ENCODE measurements at regions not wholly inside any gene's neighbourhood (a gene's known extent, or its start where the extent isn't known, plus 50 kb on each side); places are given as distances from the start of the nearest gene placed in this dataset.

GRCh38 chr9:34830068-34830467 is 120.1 kb upstream of the CCL21 start:
- no peak for DNase-seq (ENCODE audit: low read depth in 1 of 2, low spot score in 2 of 2)
- Histone ChIP-seq H3K27me3 (replicated peaks) (no peaks in the 10 kb centered on the region), H3K4me3 (no peak overlapping the region), H3K9me3 (replicated peaks) (no peaks in the 10 kb centered on the region), H3K4me1 (replicated peaks) (no peaks in the 10 kb centered on the region), H3K27ac (no peak overlapping the region), H3K36me3 (no peaks in the 10 kb centered on the region)

DNA sequence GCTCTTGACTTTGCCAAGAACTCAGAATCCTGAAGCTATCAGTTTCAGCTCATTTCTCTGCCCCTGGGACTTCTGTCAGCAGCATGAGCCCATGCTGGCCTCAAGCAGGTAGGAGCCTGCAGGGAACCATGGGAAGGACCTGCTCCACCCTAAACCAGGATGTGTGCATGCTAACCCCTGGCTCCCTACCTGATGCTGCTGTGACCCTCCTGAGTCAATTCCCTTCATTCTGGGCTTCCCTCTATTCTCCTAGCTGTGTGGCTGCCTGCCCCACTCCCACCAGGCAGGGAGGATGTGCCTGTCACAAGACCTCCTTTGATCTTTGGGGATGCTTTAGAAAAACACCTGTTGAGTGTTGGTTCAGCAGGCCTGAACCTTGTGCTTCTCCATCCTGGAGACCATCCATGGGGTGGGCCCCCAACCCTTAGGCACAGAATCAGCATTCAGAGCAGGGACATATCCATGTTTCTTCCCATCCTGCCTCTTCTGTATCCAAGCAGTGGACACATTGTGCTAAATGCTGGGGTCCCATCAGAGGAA is 117.1 kb upstream of the CCL21 start:
- Histone ChIP-seq H3K27ac (no peak overlapping the region), H3K4me3 (no peak overlapping the region), H3K4me1 (replicated peaks) (no peaks in the 10 kb centered on the region), H3K36me3 (no peaks in the 10 kb centered on the region), H3K27me3 (replicated peaks) (no peaks in the 10 kb centered on the region), H3K9me3 (replicated peaks) (no peaks in the 10 kb centered on the region)
- DNase-seq (ENCODE audit: low read depth in 1 of 2, low spot score in 2 of 2), result no peak

DNA sequence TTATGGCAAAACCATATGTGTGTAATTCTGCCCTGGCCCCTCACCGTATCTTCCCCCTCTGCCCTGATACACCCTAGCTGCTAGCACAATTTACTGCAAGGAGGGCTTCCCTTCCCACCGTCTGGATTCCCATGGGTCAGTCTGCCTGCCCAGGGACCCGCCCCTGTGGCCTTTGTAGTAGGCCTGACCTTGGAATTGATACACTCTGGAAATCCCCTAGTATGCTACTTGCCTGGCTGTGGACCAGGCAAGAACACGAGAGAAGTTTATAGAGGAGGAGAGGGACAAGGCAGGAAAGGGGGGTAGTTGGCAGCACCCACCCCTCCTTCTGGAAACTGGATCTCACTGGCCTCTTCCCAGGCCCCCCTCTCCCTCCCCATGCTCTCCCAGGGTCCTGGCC is 115.8 kb upstream of the CCL21 start:
- H3K36me3 ChIP-seq, result no peaks in the 10 kb centered on the region
- H3K27me3 ChIP-seq (replicated peaks), result no peaks in the 10 kb centered on the region
- no peak for DNase-seq (ENCODE audit: low read depth in 1 of 2, low spot score in 2 of 2)
- H3K9me3 ChIP-seq (replicated peaks), result no peaks in the 10 kb centered on the region
- H3K4me3 ChIP-seq, result no peak overlapping the region
- no peak overlapping the region for H3K27ac ChIP-seq
- no peaks in the 10 kb centered on the region for H3K4me1 ChIP-seq (replicated peaks)

DNA sequence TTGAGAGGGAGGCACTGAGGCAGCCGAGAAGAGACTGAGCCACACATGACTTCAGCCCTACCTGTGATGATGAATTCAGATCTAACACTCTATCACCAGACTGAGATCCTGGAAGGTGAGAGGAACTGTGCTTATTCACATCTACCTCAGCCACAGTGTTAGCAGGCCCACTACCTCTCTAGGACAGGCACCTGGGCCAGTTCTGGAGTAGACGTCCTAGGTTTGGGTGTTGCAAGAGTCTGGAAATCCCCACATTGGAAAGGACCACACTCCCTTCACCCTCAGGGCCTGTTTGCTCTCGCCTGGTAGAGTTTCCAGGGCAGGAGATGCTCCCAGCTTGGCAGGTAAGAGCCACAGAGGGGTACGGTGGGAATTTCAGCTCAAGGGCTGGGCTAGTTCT is 113.8 kb upstream of the CCL21 start:
- Histone ChIP-seq H3K9me3 (replicated peaks) (no peaks in the 10 kb centered on the region), H3K4me1 (replicated peaks) (no peaks in the 10 kb centered on the region), H3K36me3 (no peaks in the 10 kb centered on the region), H3K4me3 (no peak overlapping the region), H3K27me3 (replicated peaks) (no peaks in the 10 kb centered on the region), H3K27ac (no peak overlapping the region)
- DNase-seq (ENCODE audit: low read depth in 1 of 2, low spot score in 2 of 2), result no peak

- no peak for DNase-seq (ENCODE audit: low read depth in 1 of 2, low spot score in 2 of 2)
- Histone ChIP-seq H3K9me3 (replicated peaks) (no peaks in the 10 kb centered on the region), H3K4me3 (no peak overlapping the region), H3K27me3 (replicated peaks) (no peaks in the 10 kb centered on the region), H3K4me1 (replicated peaks) (no peaks in the 10 kb centered on the region), H3K27ac (no peak overlapping the region), H3K36me3 (no peaks in the 10 kb centered on the region)
Observed at GRCh38 chr9:34810187-34810524, 100.2 kb upstream of the CCL21 start.

- Histone ChIP-seq H3K4me1 (replicated peaks) (no peaks in the 10 kb centered on the region), H3K4me3 (no peak overlapping the region), H3K27ac (no peak overlapping the region), H3K27me3 (replicated peaks) (no peaks in the 10 kb centered on the region), H3K36me3 (no peaks in the 10 kb centered on the region), H3K9me3 (replicated peaks) (no peaks in the 10 kb centered on the region)
- DNase-seq (ENCODE audit: low read depth in 1 of 2, low spot score in 2 of 2), result no peak
Observed at GRCh38 chr9:34809504-34810186, 99.7 kb upstream of the CCL21 start.

GRCh38 chr9:34802916-34803315 is 93.0 kb upstream of the CCL21 start:
- Histone ChIP-seq H3K4me1 (replicated peaks) (no peaks in the 10 kb centered on the region), H3K27ac (no peak overlapping the region), H3K27me3 (replicated peaks) (no peaks in the 10 kb centered on the region), H3K9me3 (replicated peaks) (no peaks in the 10 kb centered on the region), H3K36me3 (no peaks in the 10 kb centered on the region), H3K4me3 (no peak overlapping the region)
- no peak for DNase-seq (ENCODE audit: low read depth in 1 of 2, low spot score in 2 of 2)

GRCh38 chr9:34797367-34797766 is 87.4 kb upstream of the CCL21 start:
- H3K36me3 ChIP-seq, result no peaks in the 10 kb centered on the region
- no peaks in the 10 kb centered on the region for H3K9me3 ChIP-seq (replicated peaks)
- DNase-seq (ENCODE audit: low read depth in 1 of 2, low spot score in 2 of 2), result no peak
- H3K27me3 ChIP-seq (replicated peaks), result no peaks in the 10 kb centered on the region
- no peak overlapping the region for H3K27ac ChIP-seq
- H3K4me3 ChIP-seq, result no peak overlapping the region
- H3K4me1 ChIP-seq (replicated peaks), result no peaks in the 10 kb centered on the region

GRCh38 chr9:34796924-34797323 is 87.0 kb upstream of the CCL21 start:
- no peaks in the 10 kb centered on the region for H3K27me3 ChIP-seq (replicated peaks)
- no peak overlapping the region for H3K4me3 ChIP-seq
- no peak for DNase-seq (ENCODE audit: low read depth in 1 of 2, low spot score in 2 of 2)
- no peaks in the 10 kb centered on the region for H3K4me1 ChIP-seq (replicated peaks)
- no peaks in the 10 kb centered on the region for H3K9me3 ChIP-seq (replicated peaks)
- no peaks in the 10 kb centered on the region for H3K36me3 ChIP-seq
- no peak overlapping the region for H3K27ac ChIP-seq

DNA sequence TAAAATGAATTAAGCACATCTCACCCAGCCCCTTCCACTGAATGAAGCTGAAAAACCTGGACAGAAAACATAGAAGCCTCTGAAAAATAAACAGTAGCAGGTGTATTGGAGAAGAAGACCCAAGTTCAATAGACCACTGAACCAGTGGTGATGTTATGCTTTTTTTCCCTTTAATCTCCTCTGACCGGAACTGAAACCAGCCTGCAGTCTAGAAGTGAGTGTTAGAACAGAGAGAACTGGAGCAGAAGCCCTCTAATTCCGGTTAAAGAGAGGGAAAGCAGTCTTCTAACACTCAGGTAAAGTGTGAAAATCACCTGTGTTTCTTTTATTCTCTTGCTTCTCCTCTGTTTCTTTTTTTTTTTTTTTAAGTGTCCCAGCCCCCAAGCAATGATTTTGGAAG is 83.5 kb upstream of the CCL21 start:
- H3K9me3 ChIP-seq (replicated peaks), result no peaks in the 10 kb centered on the region
- no peak overlapping the region for H3K27ac ChIP-seq
- H3K27me3 ChIP-seq (replicated peaks), result no peaks in the 10 kb centered on the region
- H3K36me3 ChIP-seq, result no peaks in the 10 kb centered on the region
- no peak overlapping the region for H3K4me3 ChIP-seq
- no peaks in the 10 kb centered on the region for H3K4me1 ChIP-seq (replicated peaks)
- no peak for DNase-seq (ENCODE audit: low read depth in 1 of 2, low spot score in 2 of 2)

- no peak overlapping the region for H3K4me3 ChIP-seq
Observed at GRCh38 chr9:34783951-34784487, 74.1 kb upstream of the CCL21 start.

GRCh38 chr9:34782372-34782771 is 72.4 kb upstream of the CCL21 start:
- no peaks in the 10 kb centered on the region for H3K27me3 ChIP-seq (replicated peaks)
- no peak for DNase-seq (ENCODE audit: low read depth in 1 of 2, low spot score in 2 of 2)

More at GRCh38 chr9:34783951-34784487, 74.1 kb upstream of the CCL21 start:
- no peaks in the 10 kb centered on the region for H3K27me3 ChIP-seq (replicated peaks)
- no peaks in the 10 kb centered on the region for H3K36me3 ChIP-seq
- no peak overlapping the region for H3K27ac ChIP-seq
- H3K9me3 ChIP-seq (replicated peaks), result no peaks in the 10 kb centered on the region
- no peaks in the 10 kb centered on the region for H3K4me1 ChIP-seq (replicated peaks)
- DNase-seq (ENCODE audit: low read depth in 1 of 2, low spot score in 2 of 2), result no peak

GRCh38 chr9:34777666-34778065 is 67.7 kb upstream of the CCL21 start:
- Histone ChIP-seq H3K4me3 (no peak overlapping the region), H3K36me3 (no peaks in the 10 kb centered on the region), H3K27me3 (replicated peaks) (no peaks in the 10 kb centered on the region), H3K4me1 (replicated peaks) (no peaks in the 10 kb centered on the region), H3K27ac (no peak overlapping the region), H3K9me3 (replicated peaks) (no peaks in the 10 kb centered on the region)
- no peak for DNase-seq (ENCODE audit: low read depth in 1 of 2, low spot score in 2 of 2)

More at GRCh38 chr9:34782372-34782771, 72.4 kb upstream of the CCL21 start:
- H3K4me3 ChIP-seq, result no peak overlapping the region
- H3K4me1 ChIP-seq (replicated peaks), result no peaks in the 10 kb centered on the region
- H3K9me3 ChIP-seq (replicated peaks), result no peaks in the 10 kb centered on the region
- no peaks in the 10 kb centered on the region for H3K36me3 ChIP-seq
- H3K27ac ChIP-seq, result no peak overlapping the region

DNA sequence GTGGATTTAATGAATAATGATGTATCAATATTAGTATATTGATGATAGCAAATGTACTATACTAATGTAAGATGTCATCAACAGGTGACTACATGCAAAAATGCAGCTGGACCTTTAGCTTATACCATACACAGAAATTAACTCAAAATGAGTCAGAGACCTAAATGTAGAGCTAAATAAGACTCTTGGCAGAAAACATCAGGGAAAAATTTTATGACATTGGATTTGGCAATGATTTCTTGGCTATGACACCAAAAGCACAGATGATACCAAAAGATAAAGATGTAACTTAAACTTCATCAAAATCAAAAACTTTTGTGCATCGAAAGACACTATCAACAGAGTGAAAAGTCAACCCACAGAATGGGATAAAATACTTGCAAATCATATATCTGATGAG is 64.0 kb upstream of the CCL21 start:
- no peaks in the 10 kb centered on the region for H3K9me3 ChIP-seq (replicated peaks)

More for the DNA sequence above, 64.0 kb upstream of the CCL21 start:
- Histone ChIP-seq H3K4me3 (no peak overlapping the region), H3K4me1 (replicated peaks) (no peaks in the 10 kb centered on the region), H3K27me3 (replicated peaks) (0 out of 2 replicates have a peak, but pooled peaks cover 5% of the 10 kb centered on the region), H3K36me3 (no peaks in the 10 kb centered on the region), H3K27ac (no peak overlapping the region)
- no peak for DNase-seq (ENCODE audit: low read depth in 1 of 2, low spot score in 2 of 2)

All from SJSA1 (cell line).